ENCODE measurements at regions not wholly inside any gene's neighbourhood (a gene's known extent, or its start where the extent isn't known, plus 50 kb on each side); places are given as distances from the start of the nearest gene placed in this dataset.

DNA sequence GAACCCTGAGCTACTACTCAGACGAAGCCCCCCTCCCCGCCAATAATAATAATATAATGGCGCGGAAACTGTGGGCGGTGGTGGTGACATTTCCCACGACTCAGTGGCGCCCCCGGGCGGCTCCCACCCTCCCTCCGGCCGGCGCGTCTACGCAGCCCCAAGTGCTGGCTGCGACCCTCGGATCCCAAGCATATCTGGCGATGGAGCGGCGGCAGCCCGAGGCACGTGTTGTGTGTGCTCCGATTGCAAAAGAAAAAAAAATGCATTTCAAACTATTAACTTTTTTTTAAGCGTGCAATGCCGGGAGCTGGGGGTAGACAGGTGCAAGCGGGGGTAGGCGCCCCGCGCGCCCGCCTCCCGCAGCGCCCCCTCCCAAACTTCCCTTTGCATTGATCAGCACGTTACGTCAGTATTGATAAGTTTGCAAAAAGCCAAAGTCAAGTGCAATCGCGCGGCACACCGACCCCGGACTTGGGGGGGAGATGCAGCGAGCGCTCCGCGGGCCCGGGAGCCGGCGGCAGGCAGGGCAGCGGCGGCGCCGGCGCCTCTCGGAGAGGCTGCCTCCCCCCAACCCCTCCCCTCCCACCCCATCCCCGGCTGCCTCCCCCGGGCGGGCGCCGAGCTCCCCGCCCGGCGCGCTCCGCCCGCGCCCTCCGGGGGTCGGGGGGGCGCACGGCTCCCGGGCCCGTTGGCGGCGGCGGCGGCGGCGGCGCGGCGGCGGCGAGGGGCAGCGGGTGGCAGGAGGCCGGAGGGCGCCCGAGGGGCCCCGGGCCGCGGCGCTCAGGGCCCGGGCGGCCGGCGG is 113.1 kb upstream of the MYL2 start:
- in situ Hi-C loops (cut with HindIII; ENCODE audit: low pct_ligation_motif_present, low sequenced_read_pairs): no loop called here
- H3K4me3 ChIP-seq (ENCODE audit: low read depth, low read length): no peak overlapping the region
- no peaks in the 10 kb centered on the region for H3K36me3 ChIP-seq (replicated peaks)
- H3K27ac ChIP-seq: no peak overlapping the region
- no peak for DNase-seq
- peaks cover 54% of the 10 kb centered on the region for H3K27me3 ChIP-seq (replicated peaks)
- TF ChIP-seq, protein P1, sequence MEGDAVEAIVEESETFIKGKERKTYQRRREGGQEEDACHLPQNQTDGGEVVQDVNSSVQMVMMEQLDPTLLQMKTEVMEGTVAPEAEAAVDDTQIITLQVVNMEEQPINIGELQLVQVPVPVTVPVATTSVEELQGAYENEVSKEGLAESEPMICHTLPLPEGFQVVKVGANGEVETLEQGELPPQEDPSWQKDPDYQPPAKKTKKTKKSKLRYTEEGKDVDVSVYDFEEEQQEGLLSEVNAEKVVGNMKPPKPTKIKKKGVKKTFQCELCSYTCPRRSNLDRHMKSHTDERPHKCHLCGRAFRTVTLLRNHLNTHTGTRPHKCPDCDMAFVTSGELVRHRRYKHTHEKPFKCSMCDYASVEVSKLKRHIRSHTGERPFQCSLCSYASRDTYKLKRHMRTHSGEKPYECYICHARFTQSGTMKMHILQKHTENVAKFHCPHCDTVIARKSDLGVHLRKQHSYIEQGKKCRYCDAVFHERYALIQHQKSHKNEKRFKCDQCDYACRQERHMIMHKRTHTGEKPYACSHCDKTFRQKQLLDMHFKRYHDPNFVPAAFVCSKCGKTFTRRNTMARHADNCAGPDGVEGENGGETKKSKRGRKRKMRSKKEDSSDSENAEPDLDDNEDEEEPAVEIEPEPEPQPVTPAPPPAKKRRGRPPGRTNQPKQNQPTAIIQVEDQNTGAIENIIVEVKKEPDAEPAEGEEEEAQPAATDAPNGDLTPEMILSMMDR (IDR thresholded peaks at IDR 0.05; ENCODE audit: low read depth, low read length, missing control alignments): peak; percentile 30

- no peaks in the 10 kb centered on the region for H3K36me3 ChIP-seq (replicated peaks)
- in situ Hi-C loops (cut with HindIII; ENCODE audit: low pct_ligation_motif_present, low sequenced_read_pairs): no loop called here
- H3K27me3 ChIP-seq (replicated peaks): peaks cover 50% of the 10 kb centered on the region
- no peak for DNase-seq
- H3K27ac ChIP-seq: no peak overlapping the region
- TF ChIP-seq, protein P1 (IDR thresholded peaks at IDR 0.05; ENCODE audit: low read depth, low read length, missing control alignments): no peak
- no peak overlapping the region for H3K4me3 ChIP-seq (ENCODE audit: low read depth, low read length)
Measured at GRCh38 chr12:111032591-111032919, 112.2 kb upstream of the MYL2 start.

- in situ Hi-C loops (cut with HindIII; ENCODE audit: low pct_ligation_motif_present, low sequenced_read_pairs): no loop called here
- TF ChIP-seq, protein P1 (IDR thresholded peaks at IDR 0.05; ENCODE audit: low read depth, low read length, missing control alignments): no peak
- H3K4me3 ChIP-seq (ENCODE audit: low read depth, low read length): no peak overlapping the region
Measured at GRCh38 chr12:111031916-111032590, 111.7 kb upstream of the MYL2 start.

GRCh38 chr12:111030800-111031199 is 110.4 kb upstream of the MYL2 start:
- Histone ChIP-seq H3K36me3 (replicated peaks) (no peaks in the 10 kb centered on the region), H3K27ac (no peak overlapping the region), H3K27me3 (replicated peaks) (peaks cover 42% of the 10 kb centered on the region), H3K4me3 (ENCODE audit: low read depth, low read length) (no peak overlapping the region)
- DNase-seq: no peak
- in situ Hi-C loops (cut with HindIII; ENCODE audit: low pct_ligation_motif_present, low sequenced_read_pairs): no loop called here
- TF ChIP-seq, protein P1 (IDR thresholded peaks at IDR 0.05; ENCODE audit: low read depth, low read length, missing control alignments): no peak

More at GRCh38 chr12:111031916-111032590, 111.7 kb upstream of the MYL2 start:
- Histone ChIP-seq H3K27me3 (replicated peaks) (peaks cover 47% of the 10 kb centered on the region), H3K27ac (no peak overlapping the region), H3K36me3 (replicated peaks) (no peaks in the 10 kb centered on the region)
- no peak for DNase-seq

GRCh38 chr12:111029732-111030131 is 109.4 kb upstream of the MYL2 start:
- TF ChIP-seq, protein P1 (IDR thresholded peaks at IDR 0.05; ENCODE audit: low read depth, low read length, missing control alignments): no peak
- Histone ChIP-seq H3K4me3 (ENCODE audit: low read depth, low read length) (no peak overlapping the region), H3K36me3 (replicated peaks) (no peaks in the 10 kb centered on the region), H3K27ac (no peak overlapping the region), H3K27me3 (replicated peaks) (peaks cover 33% of the 10 kb centered on the region)
- in situ Hi-C loops (cut with HindIII; ENCODE audit: low pct_ligation_motif_present, low sequenced_read_pairs): no loop called here
- DNase-seq: no peak

Measured in brain microvascular endothelial cell (primary cell).